Upper lobe of left lung (tissue), 4 donors: ENCODE measurements at regions not wholly inside any gene's neighbourhood (a gene's known extent, or its start where the extent isn't known, plus 50 kb on each side); places are given as distances from the start of the nearest gene placed in this dataset.

Experiments
- POLR2A ChIP-seq, 4 donors: fragments of 450-650 bp; IDR thresholded peaks; one replicate each; pipeline ENCODE4 v1.5.1; 2016 to 2017; ENCODE audit warnings: antibody characterized with exemption in 4 of 4, mild to moderate bottlenecking in 2 of 4
- TF ChIP-seq, protein P1 (sequence below), 6 experiments: fragments of 450-650 bp in 4 of 6; fragments of 200-600 bp in 2 of 6; sonication (generic) in 2 of 6; IDR thresholded peaks; one replicate each; pipeline ENCODE4 v1.5.1; 2016 to 2019; ENCODE audit warnings: antibody characterized with exemption in 6 of 6

DNA sequence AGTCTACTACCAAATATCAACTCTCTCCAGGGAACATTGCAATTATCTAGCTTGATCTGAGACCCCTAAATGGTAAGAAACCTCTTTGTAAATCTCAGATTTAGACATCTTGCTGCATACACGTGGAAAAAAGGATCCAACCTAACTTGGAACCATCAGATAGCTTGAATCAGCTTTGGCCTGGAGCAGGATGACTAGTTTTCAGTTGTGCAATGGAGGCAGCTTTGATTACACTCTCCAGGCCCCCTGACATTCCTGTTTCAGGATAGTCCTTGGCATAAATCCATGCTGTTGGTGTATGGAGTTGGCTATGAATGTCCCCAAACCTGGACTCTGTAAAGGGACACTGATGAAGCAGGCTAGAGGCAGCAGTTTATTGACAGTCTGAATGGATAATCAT, 1061.9 kb upstream of the TENM3 start:
- TF ChIP-seq POLR2A (IDR thresholded peaks at IDR 0.05), result no peak
- TF ChIP-seq, protein P1, sequence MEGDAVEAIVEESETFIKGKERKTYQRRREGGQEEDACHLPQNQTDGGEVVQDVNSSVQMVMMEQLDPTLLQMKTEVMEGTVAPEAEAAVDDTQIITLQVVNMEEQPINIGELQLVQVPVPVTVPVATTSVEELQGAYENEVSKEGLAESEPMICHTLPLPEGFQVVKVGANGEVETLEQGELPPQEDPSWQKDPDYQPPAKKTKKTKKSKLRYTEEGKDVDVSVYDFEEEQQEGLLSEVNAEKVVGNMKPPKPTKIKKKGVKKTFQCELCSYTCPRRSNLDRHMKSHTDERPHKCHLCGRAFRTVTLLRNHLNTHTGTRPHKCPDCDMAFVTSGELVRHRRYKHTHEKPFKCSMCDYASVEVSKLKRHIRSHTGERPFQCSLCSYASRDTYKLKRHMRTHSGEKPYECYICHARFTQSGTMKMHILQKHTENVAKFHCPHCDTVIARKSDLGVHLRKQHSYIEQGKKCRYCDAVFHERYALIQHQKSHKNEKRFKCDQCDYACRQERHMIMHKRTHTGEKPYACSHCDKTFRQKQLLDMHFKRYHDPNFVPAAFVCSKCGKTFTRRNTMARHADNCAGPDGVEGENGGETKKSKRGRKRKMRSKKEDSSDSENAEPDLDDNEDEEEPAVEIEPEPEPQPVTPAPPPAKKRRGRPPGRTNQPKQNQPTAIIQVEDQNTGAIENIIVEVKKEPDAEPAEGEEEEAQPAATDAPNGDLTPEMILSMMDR (IDR thresholded peaks at IDR 0.05), result no peak
